ENCODE measurements at regions not wholly inside any gene's neighbourhood (a gene's known extent, or its start where the extent isn't known, plus 50 kb on each side); places are given as distances from the start of the nearest gene placed in this dataset.

DNA sequence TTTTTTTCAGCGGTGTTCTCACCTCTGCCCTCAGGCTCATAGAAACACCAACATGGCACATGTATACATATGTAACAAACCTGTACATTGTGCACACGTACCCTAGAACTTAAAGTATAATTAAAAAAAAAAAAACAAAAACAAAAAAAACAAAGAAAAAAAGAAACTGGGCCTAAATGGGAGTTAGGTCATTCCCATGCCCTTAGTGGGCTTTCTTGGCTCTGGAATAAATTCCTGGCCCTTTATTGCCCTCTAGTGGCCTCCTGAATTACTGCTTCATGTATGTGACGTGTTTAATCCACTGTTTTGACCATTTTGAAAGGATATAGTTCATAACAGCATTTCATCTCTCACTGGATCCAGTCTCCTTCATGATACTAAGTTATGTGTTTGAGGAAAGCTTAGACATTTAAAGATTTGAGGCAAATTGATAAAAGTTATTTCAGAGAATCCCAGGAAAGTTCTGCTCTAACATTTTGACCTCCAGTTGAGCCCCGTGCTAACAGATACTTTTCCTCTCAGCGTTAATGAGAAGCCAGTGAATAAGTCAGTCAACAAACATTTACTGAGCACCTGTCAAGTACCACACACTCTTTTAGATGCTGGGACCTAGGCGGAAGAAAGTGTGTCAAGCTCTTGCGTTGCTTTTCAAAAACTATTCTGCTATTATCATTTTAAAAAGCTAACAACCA is 54.7 kb upstream of the SYPL1 start:
- intact Hi-C loops (cut with micrococcal nuclease): loop anchor here (1.0 kb wide), 2 partner anchors 12 to 109 kb away; no protein-coding TSS in a partner anchor

GRCh38 chr7:106165337-106165736 is 53.2 kb upstream of the SYPL1 start:
- intact Hi-C loops (cut with micrococcal nuclease): no loop called here

- intact Hi-C loops (cut with micrococcal nuclease): no loop called here
Observed at GRCh38 chr7:106163257-106163656, 51.1 kb upstream of the SYPL1 start.

All from T-helper 1 cell treated with Interleukin-12 subunit alpha and Interleukin-12 subunit beta and Interleukin-4 antibody, amounts not matched to agents 30 ng/mL and 1 ng/mL, for 36 hours (primary cell).